ENCODE measurements at regions not wholly inside any gene's neighbourhood (a gene's known extent, or its start where the extent isn't known, plus 50 kb on each side); places are given as distances from the start of the nearest gene placed in this dataset.

GRCh38 chr7:33745934-33746333 is 159.4 kb upstream of the BMPER start:
- H3K9me3 ChIP-seq = no peaks in the 10 kb centered on the region
- no peak overlapping the region for H3K27ac ChIP-seq
- no peak for DNase-seq (ENCODE audit: low spot score)
- no peak for TF ChIP-seq CTCF (IDR thresholded peaks at IDR 0.05)
- H3K4me3 ChIP-seq = no peak overlapping the region
- no peaks in the 10 kb centered on the region for H3K4me1 ChIP-seq (ENCODE audit: control insufficient read depth in 1 of 2, low read depth in 2 of 2)
- H3K27me3 ChIP-seq (replicated peaks; ENCODE audit: insufficient read depth) = no peaks in the 10 kb centered on the region
- no peak for ATAC-seq (ENCODE audit: insufficient number of reproducible peaks, low FRiP score, low read depth)
- no peaks in the 10 kb centered on the region for H3K36me3 ChIP-seq

- no peaks in the 10 kb centered on the region for H3K27me3 ChIP-seq (replicated peaks; ENCODE audit: insufficient read depth)
- DNase-seq (ENCODE audit: low spot score) (no peak), ATAC-seq (ENCODE audit: insufficient number of reproducible peaks, low FRiP score, low read depth) (no peak)
- H3K27ac ChIP-seq = no peak overlapping the region
- no peaks in the 10 kb centered on the region for H3K4me1 ChIP-seq (ENCODE audit: control insufficient read depth in 1 of 2, low read depth in 2 of 2)
- H3K4me3 ChIP-seq = no peak overlapping the region
- no peak for TF ChIP-seq CTCF (IDR thresholded peaks at IDR 0.05)
- no peaks in the 10 kb centered on the region for H3K9me3 ChIP-seq
- no peaks in the 10 kb centered on the region for H3K36me3 ChIP-seq
These were observed 156.5 kb upstream of the BMPER start for GRCh38 chr7:33748793-33749192.

GRCh38 chr7:33750177-33750576 is 155.2 kb upstream of the BMPER start:
- no peak for ATAC-seq (ENCODE audit: insufficient number of reproducible peaks, low FRiP score, low read depth)
- no peaks in the 10 kb centered on the region for H3K4me1 ChIP-seq (ENCODE audit: control insufficient read depth in 1 of 2, low read depth in 2 of 2)
- no peak overlapping the region for H3K4me3 ChIP-seq
- DNase-seq (ENCODE audit: low spot score) = no peak
- no peak overlapping the region for H3K27ac ChIP-seq
- no peaks in the 10 kb centered on the region for H3K27me3 ChIP-seq (replicated peaks; ENCODE audit: insufficient read depth)
- H3K9me3 ChIP-seq = no peaks in the 10 kb centered on the region
- H3K36me3 ChIP-seq = no peaks in the 10 kb centered on the region
- no peak for TF ChIP-seq CTCF (IDR thresholded peaks at IDR 0.05)

GRCh38 chr7:33751443-33751842 is 153.9 kb upstream of the BMPER start:
- ATAC-seq (ENCODE audit: insufficient number of reproducible peaks, low FRiP score, low read depth) = no peak
- Histone ChIP-seq H3K27me3 (replicated peaks; ENCODE audit: insufficient read depth) (no peaks in the 10 kb centered on the region), H3K4me1 (ENCODE audit: control insufficient read depth in 1 of 2, low read depth in 2 of 2) (no peaks in the 10 kb centered on the region)

GRCh38 chr7:33753881-33754525 is 151.3 kb upstream of the BMPER start:
- H3K27me3 ChIP-seq (replicated peaks; ENCODE audit: insufficient read depth) = no peaks in the 10 kb centered on the region
- DNase-seq (ENCODE audit: low spot score) = no peak
- no peak overlapping the region for H3K4me3 ChIP-seq
- peaks cover 0 to 8% of the 10 kb centered on the region in 2 donors for H3K4me1 ChIP-seq (ENCODE audit: control insufficient read depth in 1 of 2, low read depth in 2 of 2)
- no peak overlapping the region for H3K27ac ChIP-seq
- no peaks in the 10 kb centered on the region for H3K9me3 ChIP-seq
- TF ChIP-seq CTCF (IDR thresholded peaks at IDR 0.05) = no peak
- H3K36me3 ChIP-seq = no peaks in the 10 kb centered on the region
- ATAC-seq (ENCODE audit: insufficient number of reproducible peaks, low FRiP score, low read depth) = no peak

More at GRCh38 chr7:33751443-33751842, 153.9 kb upstream of the BMPER start:
- H3K36me3 ChIP-seq = no peaks in the 10 kb centered on the region
- no peak for DNase-seq (ENCODE audit: low spot score)
- H3K9me3 ChIP-seq = no peaks in the 10 kb centered on the region
- no peak for TF ChIP-seq CTCF (IDR thresholded peaks at IDR 0.05)
- H3K4me3 ChIP-seq = no peak overlapping the region
- H3K27ac ChIP-seq = no peak overlapping the region

Measured in thoracic aorta (tissue), 2 donors.